ES-I3 (cell line): ENCODE measurements at regions not wholly inside any gene's neighbourhood (a gene's known extent, or its start where the extent isn't known, plus 50 kb on each side); places are given as distances from the start of the nearest gene placed in this dataset.

ENCODE experiments used
- H3K36me3 ChIP-seq: 2 replicates; pipeline ENCODE4 v1.6.1; 2013; ENCODE audit warnings: mild to moderate bottlenecking, low read length, control low read depth, moderate library complexity; ENCODE audit not compliant: insufficient read depth
- H3K4me1 ChIP-seq: 2 replicates; pipeline ENCODE4 v1.6.1; 2013; ENCODE audit warnings: mild to moderate bottlenecking, control low read depth, low read length; ENCODE audit not compliant: insufficient read depth
- H3K9ac ChIP-seq: 2 replicates; pipeline ENCODE4 v1.6.1; 2013; ENCODE audit warnings: low read depth, mild to moderate bottlenecking, low read length, moderate library complexity
- H3K9me3 ChIP-seq: 2 replicates; pipeline ENCODE4 v1.6.1; 2013; ENCODE audit warnings: mild to moderate bottlenecking, low read length, moderate library complexity; ENCODE audit not compliant: control insufficient read depth, insufficient read depth

- Histone ChIP-seq H3K36me3 (no peaks in the 10 kb centered on the region), H3K4me1 (peaks cover 7% of the 10 kb centered on the region), H3K9ac (no peak overlapping the region), H3K9me3 (no peaks in the 10 kb centered on the region)
Observed at GRCh38 chr1:5222626-5223025, 568.2 kb downstream of the AJAP1 start.

- Histone ChIP-seq H3K36me3 (no peaks in the 10 kb centered on the region), H3K9ac (no peak overlapping the region), H3K9me3 (no peaks in the 10 kb centered on the region), H3K4me1 (peaks cover 3% of the 10 kb centered on the region)
Observed at GRCh38 chr1:5221451-5221850, 567.0 kb downstream of the AJAP1 start.

DNA sequence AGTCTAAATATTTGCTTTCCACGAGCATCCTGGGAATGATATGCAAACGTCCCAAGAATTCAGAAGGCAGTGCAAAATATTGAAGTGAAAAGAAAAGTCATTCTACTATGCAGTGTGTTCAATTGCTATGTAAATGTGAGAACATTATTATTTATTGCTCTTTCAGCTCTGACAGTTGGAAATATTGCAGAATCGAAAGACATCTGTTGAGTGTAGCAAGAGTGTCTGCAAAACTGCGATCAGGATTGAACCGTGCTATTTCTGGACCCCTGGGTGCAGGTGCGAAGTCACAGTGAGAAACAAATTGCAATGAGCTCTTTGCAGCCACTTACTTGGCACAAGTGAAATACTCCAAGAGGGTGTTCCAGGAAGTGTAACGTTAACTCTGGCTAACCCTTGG is 566.4 kb downstream of the AJAP1 start:
- Histone ChIP-seq H3K9me3 (no peaks in the 10 kb centered on the region), H3K9ac (no peak overlapping the region), H3K36me3 (no peaks in the 10 kb centered on the region), H3K4me1 (peaks cover 3% of the 10 kb centered on the region)

DNA sequence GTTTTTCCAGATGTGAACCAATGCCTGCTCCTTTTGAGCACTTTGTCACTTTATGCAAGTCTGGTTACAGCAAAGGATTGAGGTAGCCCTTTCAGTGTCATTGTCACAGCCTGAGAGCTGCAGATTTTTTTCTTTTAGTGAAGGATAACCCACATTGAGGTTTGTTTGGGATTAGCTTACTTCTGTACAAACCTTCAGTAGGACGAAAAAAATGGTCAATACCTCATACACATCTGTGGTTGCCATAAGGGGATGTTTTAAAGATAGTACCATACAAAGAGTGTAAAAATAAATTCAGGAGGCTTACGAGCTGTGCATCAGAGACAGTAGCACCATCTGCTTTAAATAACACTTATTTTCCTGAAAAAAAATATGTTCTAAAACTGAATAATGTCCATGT is 566.0 kb downstream of the AJAP1 start:
- H3K9me3 ChIP-seq: no peaks in the 10 kb centered on the region
- H3K36me3 ChIP-seq: no peaks in the 10 kb centered on the region
- peaks cover 2% of the 10 kb centered on the region for H3K4me1 ChIP-seq
- H3K9ac ChIP-seq: no peak overlapping the region

DNA sequence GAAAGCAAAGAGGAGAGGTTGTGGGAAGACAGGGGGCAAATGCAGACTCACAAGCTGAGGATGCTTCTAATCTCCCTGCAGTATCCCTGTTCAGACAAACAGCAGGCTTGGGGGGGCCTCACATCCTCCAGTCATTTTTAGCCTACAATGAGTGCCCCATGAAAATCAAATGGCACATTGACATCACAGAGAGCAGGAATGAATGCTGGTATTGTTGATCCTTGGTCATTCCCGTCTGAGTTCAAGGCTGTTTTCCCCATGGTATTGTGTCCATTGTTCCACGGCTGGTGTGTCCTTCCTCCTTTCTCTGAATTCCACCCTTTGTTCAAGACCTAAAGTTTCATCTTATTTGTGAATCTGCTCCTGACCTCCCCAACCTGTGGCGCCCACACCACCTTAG is 545.6 kb downstream of the AJAP1 start:
- H3K4me1 ChIP-seq: no peaks in the 10 kb centered on the region
- H3K36me3 ChIP-seq: no peaks in the 10 kb centered on the region
- H3K9ac ChIP-seq: no peak overlapping the region
- H3K9me3 ChIP-seq: no peaks in the 10 kb centered on the region

- Histone ChIP-seq H3K4me1 (no peaks in the 10 kb centered on the region), H3K9me3 (no peaks in the 10 kb centered on the region), H3K36me3 (no peaks in the 10 kb centered on the region), H3K9ac (no peak overlapping the region)
Observed at GRCh38 chr1:5198328-5198727, 543.9 kb downstream of the AJAP1 start.

GRCh38 chr1:5191470-5191869 is 537.1 kb downstream of the AJAP1 start:
- H3K36me3 ChIP-seq: no peaks in the 10 kb centered on the region
- no peaks in the 10 kb centered on the region for H3K9me3 ChIP-seq
- no peaks in the 10 kb centered on the region for H3K4me1 ChIP-seq

GRCh38 chr1:5189384-5189783 is 535.0 kb downstream of the AJAP1 start:
- H3K4me1 ChIP-seq: no peaks in the 10 kb centered on the region
- no peaks in the 10 kb centered on the region for H3K9me3 ChIP-seq
- H3K9ac ChIP-seq: no peak overlapping the region
- H3K36me3 ChIP-seq: no peaks in the 10 kb centered on the region

More at GRCh38 chr1:5191470-5191869, 537.1 kb downstream of the AJAP1 start:
- no peak overlapping the region for H3K9ac ChIP-seq

- Histone ChIP-seq H3K36me3 (no peaks in the 10 kb centered on the region), H3K4me1 (no peaks in the 10 kb centered on the region), H3K9me3 (no peaks in the 10 kb centered on the region), H3K9ac (no peak overlapping the region)
Observed at GRCh38 chr1:5165762-5166161, 511.4 kb downstream of the AJAP1 start.

- no peaks in the 10 kb centered on the region for H3K4me1 ChIP-seq
- H3K9ac ChIP-seq: no peak overlapping the region
- no peaks in the 10 kb centered on the region for H3K9me3 ChIP-seq
- no peaks in the 10 kb centered on the region for H3K36me3 ChIP-seq
Observed at GRCh38 chr1:5164158-5164557, 509.7 kb downstream of the AJAP1 start.

- no peak overlapping the region for H3K9ac ChIP-seq
- no peaks in the 10 kb centered on the region for H3K9me3 ChIP-seq
- no peaks in the 10 kb centered on the region for H3K4me1 ChIP-seq
- H3K36me3 ChIP-seq: no peaks in the 10 kb centered on the region
Observed at GRCh38 chr1:5161372-5161771, 507.0 kb downstream of the AJAP1 start.

- H3K9me3 ChIP-seq: no peaks in the 10 kb centered on the region
- no peaks in the 10 kb centered on the region for H3K4me1 ChIP-seq
- H3K36me3 ChIP-seq: no peaks in the 10 kb centered on the region
- H3K9ac ChIP-seq: no peak overlapping the region
Observed at GRCh38 chr1:5157175-5157574, 502.8 kb downstream of the AJAP1 start.

GRCh38 chr1:5156416-5157120 is 502.2 kb downstream of the AJAP1 start:
- H3K4me1 ChIP-seq: no peaks in the 10 kb centered on the region
- no peaks in the 10 kb centered on the region for H3K36me3 ChIP-seq
- H3K9me3 ChIP-seq: no peaks in the 10 kb centered on the region
- H3K9ac ChIP-seq: no peak overlapping the region

DNA sequence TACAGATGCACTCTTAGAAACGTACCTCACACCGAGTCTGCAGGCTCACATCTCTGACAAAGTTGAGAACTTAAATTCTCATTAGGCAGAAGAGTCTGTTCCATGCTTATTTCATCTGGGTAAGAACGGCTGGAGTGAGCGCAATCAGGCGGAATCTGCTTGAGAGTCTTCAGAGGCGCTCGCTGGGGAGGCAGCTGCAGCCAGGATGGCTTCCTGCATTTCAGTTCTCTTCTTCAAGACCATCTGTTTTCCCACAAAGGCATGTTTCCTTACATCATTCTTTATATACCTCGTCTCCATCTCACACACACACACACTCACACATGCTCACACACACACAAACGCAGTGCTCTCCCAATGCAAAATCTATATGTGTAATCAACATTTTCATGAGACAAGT is 497.1 kb downstream of the AJAP1 start:
- Histone ChIP-seq H3K9ac (no peak overlapping the region), H3K36me3 (no peaks in the 10 kb centered on the region), H3K4me1 (no peaks in the 10 kb centered on the region), H3K9me3 (no peaks in the 10 kb centered on the region)

DNA sequence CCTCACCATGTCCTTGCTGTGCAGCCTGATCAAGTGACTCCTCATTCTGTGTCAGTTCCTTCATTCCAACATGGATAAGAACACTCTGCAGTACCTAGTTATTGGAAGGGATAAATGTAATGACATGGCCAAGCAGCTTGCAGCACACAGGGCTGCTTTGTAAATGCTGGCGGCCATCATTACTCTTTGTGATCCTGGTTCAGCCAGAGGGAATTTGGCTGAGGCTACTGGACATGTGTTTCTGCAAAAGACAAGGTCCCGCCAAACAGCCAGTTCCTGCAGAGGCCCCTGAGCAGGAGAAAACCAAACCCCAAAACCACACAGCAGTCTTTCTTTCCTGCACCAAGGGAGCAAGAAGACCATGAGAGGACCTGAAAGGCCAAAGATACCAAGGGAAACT is 495.8 kb downstream of the AJAP1 start:
- Histone ChIP-seq H3K36me3 (no peaks in the 10 kb centered on the region), H3K4me1 (no peaks in the 10 kb centered on the region), H3K9ac (no peak overlapping the region), H3K9me3 (no peaks in the 10 kb centered on the region)

DNA sequence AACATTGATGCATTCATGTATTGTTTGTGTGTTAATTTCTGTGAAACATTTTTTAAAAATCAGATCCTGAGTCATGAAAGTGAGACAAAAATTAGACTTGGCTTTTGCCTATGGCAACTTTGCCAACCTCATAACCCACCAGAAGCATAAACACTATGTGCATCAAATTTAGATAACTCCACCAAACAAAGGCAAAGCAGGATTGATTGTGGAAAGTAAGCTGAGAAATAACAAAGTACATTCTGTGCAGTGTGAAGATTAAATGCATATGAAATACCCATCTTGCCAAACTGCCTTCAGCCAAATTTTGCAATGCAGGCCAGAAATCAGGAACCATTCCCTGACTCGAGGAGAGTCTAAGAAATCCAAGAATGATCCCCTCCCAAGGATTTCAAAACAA is 493.4 kb downstream of the AJAP1 start:
- Histone ChIP-seq H3K9ac (no peak overlapping the region), H3K9me3 (no peaks in the 10 kb centered on the region), H3K4me1 (no peaks in the 10 kb centered on the region), H3K36me3 (no peaks in the 10 kb centered on the region)
